Pancreas (tissue), 10 donors: ENCODE measurements at regions not wholly inside any gene's neighbourhood (a gene's known extent, or its start where the extent isn't known, plus 50 kb on each side); places are given as distances from the start of the nearest gene placed in this dataset.

Experiments
- ATAC-seq, 4 donors: fragments of 200-7000 bp; cut with Tn5 transposase; one replicate each; pipeline versions ENCODE4 v1.8.0 to v1.9.1; 2020; ENCODE audit warnings: mild to moderate bottlenecking in 4 of 4, moderate library complexity in 4 of 4
- DNase-seq, 6 donors: peaks; one replicate each; pipeline ENCODE4 v3.0.0-alpha.2; 2020
- FAIRE-seq: peaks from 2 replicates; lab custom pipeline; 2012; peaks lifted over from hg19 to GRCh38; lab: Jason Lieb, UNC
- H3K27ac ChIP-seq, 4 donors: fragments of 200-600 bp; sonication (generic); 1 replicate in 3 of 4; 2 replicates in 1 of 4; pipeline versions ENCODE4 v1.5.0 to v1.8.0; 2020
- H3K27me3 ChIP-seq, 4 donors: fragments of 200-600 bp; one replicate each; pipeline ENCODE4 v1.8.0; 2021
- H3K36me3 ChIP-seq, 3 donors: fragments of 200-600 bp; sonication (generic) in 1 of 3; one replicate each; pipeline versions ENCODE4 v1.5.0 to v1.8.0; 2020 to 2021
- H3K4me1 ChIP-seq, 3 donors: fragments of 200-600 bp; one replicate each; pipeline ENCODE4 v1.8.0; 2021
- H3K4me3 ChIP-seq, 4 donors: fragments of 200-600 bp; sonication (generic) in 2 of 4; one replicate each; pipeline versions ENCODE4 v1.5.0 to v1.8.0; 2020 to 2021
- H3K9me3 ChIP-seq, 4 donors: fragments of 200-600 bp; one replicate each; pipeline ENCODE4 v1.8.0; 2021
- CTCF ChIP-seq, 4 donors: fragments of 200-600 bp; sonication (generic) in 3 of 4; IDR thresholded peaks; one replicate each; pipeline versions ENCODE4 v1.5.0 to v1.8.0; 2021; ENCODE audit warnings: antibody characterized with exemption in 4 of 4
- WGBS, 2 donors: extraction: QIAGEN DNeasy Blood & Tissue Kit; methylation state at CpG; one replicate each; pipeline ENCODE4 v1.1.7; 2013; 5-methylcytosine and 5-hydroxymethylcytosine counted together
- intact Hi-C, 3 donors: fragments of 100-400 bp; cut with DNase I; formaldehyde crosslinking; loops; one replicate each; pipeline versions ENCODE4 v1.11.1 to v1.14.2; 2022
- donor health status: healthy with polysubstance abuse.
- donor health status: DM: no; HTN: no; CAD: no; lungs with moderate emphysema.
- donor health status: DM: no; HTN: no; CAD: no.
- donor health status: control.
- donor health status: control.
- donor health status: Bipolar disorder and iron deficiency.
- donor health status: DM: yes; HTN: yes; CAD: no.
- donor health status: DM: no; HTN: no; CAD: no.
- donor health status: DM: no; HTN: no; CAD: no.
- donor health status: DM: yes; HTN: yes; CAD: no.

DNA sequence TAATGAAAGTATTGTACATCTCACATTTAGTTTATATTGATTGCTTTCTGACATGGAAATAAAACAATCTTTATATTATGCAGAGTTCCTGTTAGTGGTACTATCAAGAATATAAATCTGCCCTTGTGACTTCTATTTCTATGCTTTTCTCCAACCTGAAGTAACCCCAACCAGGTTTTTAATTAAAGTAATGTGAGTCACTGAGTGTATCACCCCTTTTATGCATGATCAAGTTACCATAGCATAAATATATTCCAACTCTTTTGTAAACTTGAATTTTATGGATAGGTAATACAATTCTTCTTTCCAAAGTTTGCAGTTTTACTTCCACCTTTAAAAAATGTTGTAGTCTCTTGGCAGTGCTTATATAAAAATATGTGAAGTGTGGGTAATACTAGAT, 532.3 kb downstream of the USP25 start:
- no peak overlapping the region for H3K4me3 ChIP-seq
- H3K4me1 ChIP-seq = no peaks in the 10 kb centered on the region
- intact Hi-C loops = no loop called here
- no peak overlapping the region for H3K27ac ChIP-seq
- no peaks in the 10 kb centered on the region for H3K36me3 ChIP-seq
- ATAC-seq (no peak), DNase-seq (no peak), FAIRE-seq (no peak)
- no peaks in the 10 kb centered on the region for H3K27me3 ChIP-seq
- H3K9me3 ChIP-seq = no peaks in the 10 kb centered on the region
- no peak for TF ChIP-seq CTCF (IDR thresholded peaks at IDR 0.05)

DNA sequence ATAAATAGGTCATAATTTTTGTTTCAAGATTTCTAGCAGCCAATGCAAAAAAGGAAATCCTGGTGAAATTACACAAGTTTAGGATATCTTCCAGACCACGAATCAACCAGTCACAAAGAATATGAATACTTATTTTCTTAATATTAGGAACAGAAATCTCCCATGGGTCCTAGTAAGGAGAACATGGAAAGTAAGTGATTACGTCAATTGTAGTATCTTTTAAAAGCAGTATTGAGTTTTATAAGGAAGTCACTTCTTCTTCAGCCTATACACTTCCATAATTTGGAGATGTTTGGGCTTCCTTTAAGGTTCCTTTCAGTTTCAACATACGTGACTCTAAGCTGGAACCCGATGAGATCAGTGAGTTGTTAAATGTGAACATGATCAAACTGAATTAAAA, 534.5 kb downstream of the USP25 start:
- H3K4me1 ChIP-seq = no peaks in the 10 kb centered on the region
- no peak overlapping the region for H3K27ac ChIP-seq
- TF ChIP-seq CTCF (IDR thresholded peaks at IDR 0.05) = no peak
- H3K9me3 ChIP-seq = no peaks in the 10 kb centered on the region
- no peak overlapping the region for H3K4me3 ChIP-seq
- intact Hi-C loops = no loop called here
- FAIRE-seq (no peak), ATAC-seq (peak in 2 of 4 donors; percentile 46 to 59), DNase-seq (no peak)
- WGBS, 2 donors = 57 to 64% methylated on average over 4 of the region's 4 CpGs
- H3K27me3 ChIP-seq = no peaks in the 10 kb centered on the region
- no peaks in the 10 kb centered on the region for H3K36me3 ChIP-seq

- no peaks in the 10 kb centered on the region for H3K27me3 ChIP-seq
- WGBS, 2 donors = 71 to 74% methylated on average over 1 of the region's 1 CpG
- H3K9me3 ChIP-seq = no peaks in the 10 kb centered on the region
- H3K36me3 ChIP-seq = no peaks in the 10 kb centered on the region
- H3K4me3 ChIP-seq = no peak overlapping the region
- H3K27ac ChIP-seq = no peak overlapping the region
- intact Hi-C loops = no loop called here
- H3K4me1 ChIP-seq = no peaks in the 10 kb centered on the region
- no peak for ATAC-seq
- FAIRE-seq = no peak
- no peak for TF ChIP-seq CTCF (IDR thresholded peaks at IDR 0.05)
- no peak for DNase-seq
Observed at GRCh38 chr21:16269476-16269875, 539.7 kb downstream of the USP25 start.

DNA sequence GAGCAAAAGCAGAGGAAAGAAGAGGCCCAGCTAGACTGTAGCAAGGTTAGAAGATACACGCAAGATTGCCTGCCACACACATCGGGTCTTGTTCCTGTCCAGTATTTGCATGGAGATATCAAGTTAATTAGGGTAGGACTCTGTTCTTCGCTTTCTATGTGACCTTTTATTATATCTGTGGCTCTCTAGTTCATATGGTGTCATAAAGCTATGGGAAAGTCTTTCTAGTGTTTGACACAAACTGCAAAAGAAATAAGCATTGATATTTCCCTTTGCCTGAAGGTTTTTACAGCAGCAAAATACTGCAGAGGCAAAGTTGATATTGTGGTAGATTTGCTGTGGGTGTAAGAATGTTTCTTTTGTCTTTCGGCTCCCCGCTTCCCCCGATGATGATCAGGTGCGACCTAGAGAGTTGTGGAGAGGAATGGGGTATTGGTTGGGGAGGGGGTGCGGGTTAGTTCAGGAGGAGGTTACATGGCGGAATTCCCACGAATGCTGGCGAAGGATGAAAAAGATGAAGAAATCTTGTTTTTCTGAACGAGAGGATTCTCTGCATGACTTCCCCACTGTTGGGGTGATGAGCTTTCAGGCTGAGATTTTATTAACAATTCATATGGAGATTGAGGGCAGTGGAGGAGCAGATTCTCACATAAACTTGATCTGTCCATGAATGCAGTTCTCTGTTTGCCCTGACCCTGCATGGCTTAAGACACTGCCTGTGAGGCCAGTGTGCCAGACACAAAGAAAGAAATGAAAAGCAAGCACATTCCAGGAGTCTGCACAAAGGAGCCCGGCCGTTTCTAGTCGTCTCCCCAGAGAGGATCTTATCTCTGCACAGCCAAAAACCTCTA, 550.2 kb downstream of the USP25 start:
- intact Hi-C loops = no loop called here
- Histone ChIP-seq H3K27me3 (no peaks in the 10 kb centered on the region), H3K4me3 (no peak overlapping the region), H3K36me3 (no peaks in the 10 kb centered on the region), H3K27ac (no peak overlapping the region), H3K9me3 (no peaks in the 10 kb centered on the region), H3K4me1 (peaks cover 0 to 6% (median 0%) of the 10 kb centered on the region in 3 donors)
- WGBS, 2 donors = 46 to 51% methylated on average over 15 of the region's 15 CpGs
- ATAC-seq = peak in 3 of 4 donors; percentile 46 to 56 (median 51)
- DNase-seq = no peak
- no peak for TF ChIP-seq CTCF (IDR thresholded peaks at IDR 0.05)
- no peak for FAIRE-seq

DNA sequence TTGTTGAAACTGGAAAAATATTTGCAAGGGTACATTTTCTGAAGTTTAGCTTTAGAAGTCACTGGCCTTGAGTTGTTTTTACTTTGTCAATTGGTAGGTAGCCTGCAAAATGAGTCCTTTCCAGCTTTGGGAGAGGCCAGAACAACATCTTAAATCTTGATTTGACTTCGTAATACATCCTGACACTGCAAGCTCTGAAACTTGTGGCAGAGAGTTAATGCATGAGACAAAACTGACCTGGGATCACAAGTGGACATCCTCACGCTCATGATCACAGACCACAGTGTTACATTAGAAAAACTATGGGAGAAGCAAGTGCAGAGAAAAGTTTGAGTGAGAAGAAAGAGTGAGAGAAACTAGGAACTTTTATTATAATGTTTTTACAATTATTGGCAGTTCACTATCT, 550.9 kb downstream of the USP25 start:
- FAIRE-seq (no peak), ATAC-seq (no peak), DNase-seq (no peak)
- H3K4me1 ChIP-seq = peaks cover 0 to 6% (median 0%) of the 10 kb centered on the region in 3 donors
- no peaks in the 10 kb centered on the region for H3K36me3 ChIP-seq
- no peak overlapping the region for H3K27ac ChIP-seq
- H3K9me3 ChIP-seq = no peaks in the 10 kb centered on the region
- WGBS, 2 donors = 68 to 73% methylated on average over 2 of the region's 2 CpGs
- TF ChIP-seq CTCF (IDR thresholded peaks at IDR 0.05) = no peak
- intact Hi-C loops = no loop called here
- no peak overlapping the region for H3K4me3 ChIP-seq
- H3K27me3 ChIP-seq = no peaks in the 10 kb centered on the region
